Left cardiac atrium (tissue), 4 donors: ENCODE measurements at regions not wholly inside any gene's neighbourhood (a gene's known extent, or its start where the extent isn't known, plus 50 kb on each side); places are given as distances from the start of the nearest gene placed in this dataset.

Experiments
- ATAC-seq, 2 donors: fragments of 200-7000 bp; cut with Tn5 transposase; one replicate each; pipeline ENCODE4 v1.9.1; 2020; ENCODE audit warnings: mild to moderate bottlenecking in 2 of 2, moderate library complexity in 2 of 2
- DNase-seq: peaks from one replicate; pipeline ENCODE4 v3.0.0-alpha.2; 2020
- intact Hi-C, 2 donors: fragments of 100-400 bp; cut with DNase I; formaldehyde crosslinking; loops; one replicate each; pipeline versions ENCODE4 v1.14.1 to v1.15.1; 2022 to 2023
- donor health status: DM: no; HTN: yes; CAD: no.
- donor health status: DM: no; HTN: yes; CAD: no; lungs with severe emphysema.
- donor health status: DM: yes; HTN: yes; CAD: no.
- donor health status: Dilated cardiomyopathy.

GRCh38 chr5:123885081-123885480 is 373.1 kb downstream of the CSNK1G3 start:
- DNase-seq (no peak), ATAC-seq (no peak)
- intact Hi-C loops = no loop called here

GRCh38 chr5:123882965-123883345 is 371.0 kb downstream of the CSNK1G3 start:
- no peak for DNase-seq
- intact Hi-C loops = no loop called here
- no peak for ATAC-seq

- no peak for DNase-seq
- ATAC-seq = no peak
Observed at GRCh38 chr5:123882319-123882964, 370.5 kb downstream of the CSNK1G3 start.

GRCh38 chr5:123881759-123882244 is 369.8 kb downstream of the CSNK1G3 start:
- ATAC-seq (peak; percentile 8 to 48), DNase-seq (no peak)
- intact Hi-C loops = no loop called here

More at GRCh38 chr5:123882319-123882964, 370.5 kb downstream of the CSNK1G3 start:
- intact Hi-C loops = no loop called here

GRCh38 chr5:123880875-123881274 is 368.9 kb downstream of the CSNK1G3 start:
- no peak for DNase-seq
- no peak for ATAC-seq
- intact Hi-C loops = no loop called here

- DNase-seq (no peak), ATAC-seq (no peak)
- intact Hi-C loops = no loop called here
Observed at GRCh38 chr5:123879071-123879470, 367.1 kb downstream of the CSNK1G3 start.

GRCh38 chr5:123876276-123876790 is 364.4 kb downstream of the CSNK1G3 start:
- DNase-seq (no peak), ATAC-seq (no peak)
- intact Hi-C loops = no loop called here

- intact Hi-C loops = no loop called here
- DNase-seq = peak; percentile 29
- ATAC-seq = peak; percentile 78 to 82
Observed at GRCh38 chr5:123875561-123876275, 363.7 kb downstream of the CSNK1G3 start.

GRCh38 chr5:123874600-123875201 is 362.7 kb downstream of the CSNK1G3 start:
- ATAC-seq (peak; percentile 73 to 80), DNase-seq (no peak)
- intact Hi-C loops = no loop called here

- no peak for ATAC-seq
- intact Hi-C loops = no loop called here
Observed at GRCh38 chr5:123873846-123874245, 361.9 kb downstream of the CSNK1G3 start.

GRCh38 chr5:123871373-123871772 is 359.4 kb downstream of the CSNK1G3 start:
- ATAC-seq (no peak), DNase-seq (no peak)
- intact Hi-C loops = no loop called here

More at GRCh38 chr5:123873846-123874245, 361.9 kb downstream of the CSNK1G3 start:
- DNase-seq = no peak

- intact Hi-C loops = no loop called here
- ATAC-seq (no peak), DNase-seq (no peak)
Observed at GRCh38 chr5:123868881-123869280, 356.9 kb downstream of the CSNK1G3 start.

GRCh38 chr5:123868267-123868666 is 356.3 kb downstream of the CSNK1G3 start:
- ATAC-seq = no peak
- DNase-seq = no peak
- intact Hi-C loops = no loop called here

GRCh38 chr5:123865641-123866040 is 353.7 kb downstream of the CSNK1G3 start:
- ATAC-seq (no peak), DNase-seq (no peak)
- intact Hi-C loops = no loop called here

- no peak for ATAC-seq
- no peak for DNase-seq
- intact Hi-C loops = no loop called here
Observed at GRCh38 chr5:123864578-123864977, 352.6 kb downstream of the CSNK1G3 start.

- ATAC-seq = no peak
- intact Hi-C loops = no loop called here
- no peak for DNase-seq
Observed at GRCh38 chr5:123858938-123859337, 347.0 kb downstream of the CSNK1G3 start.

GRCh38 chr5:123856766-123857165 is 344.8 kb downstream of the CSNK1G3 start:
- ATAC-seq (no peak), DNase-seq (no peak)
- intact Hi-C loops = no loop called here

GRCh38 chr5:123855609-123856008 is 343.6 kb downstream of the CSNK1G3 start:
- intact Hi-C loops = no loop called here
- ATAC-seq (no peak), DNase-seq (no peak)

- ATAC-seq (no peak), DNase-seq (no peak)
- intact Hi-C loops = no loop called here
Observed at GRCh38 chr5:123845356-123846100, 333.6 kb downstream of the CSNK1G3 start.
